G401 (cell line): ENCODE measurements at regions not wholly inside any gene's neighbourhood (a gene's known extent, or its start where the extent isn't known, plus 50 kb on each side); places are given as distances from the start of the nearest gene placed in this dataset.

Source experiments
- DNase-seq: peaks from one replicate; pipeline ENCODE4 v3.0.0-alpha.2; 2015; ENCODE audit warnings: low spot score
- in situ Hi-C: cut with HindIII; loops from 2 replicates; pipeline ENCODE4 v1.10.0; 2016; ENCODE audit warnings: low sequenced_read_pairs, mixed read lengths

DNA sequence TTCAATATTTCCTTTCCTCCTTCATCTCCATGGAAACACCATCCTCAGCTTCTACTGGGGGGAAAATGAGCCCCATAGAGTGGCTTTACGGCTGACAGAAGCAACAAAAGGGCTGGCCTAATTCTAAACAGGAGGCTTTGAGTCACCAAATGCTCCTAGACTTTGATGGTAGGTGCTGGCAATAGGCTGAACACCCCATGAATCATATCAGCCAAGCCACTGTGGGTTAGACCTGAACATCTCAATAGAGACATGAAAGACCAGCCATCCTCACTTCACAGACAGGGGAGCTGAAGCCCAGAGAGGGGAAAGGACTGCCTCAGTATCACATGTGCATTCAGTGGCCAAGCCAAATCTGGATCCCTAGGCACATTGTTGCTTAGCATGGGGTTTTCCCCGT is 107.6 kb downstream of the AMER1 start:
- in situ Hi-C loops, result no loop called here
- no peak for DNase-seq

DNA sequence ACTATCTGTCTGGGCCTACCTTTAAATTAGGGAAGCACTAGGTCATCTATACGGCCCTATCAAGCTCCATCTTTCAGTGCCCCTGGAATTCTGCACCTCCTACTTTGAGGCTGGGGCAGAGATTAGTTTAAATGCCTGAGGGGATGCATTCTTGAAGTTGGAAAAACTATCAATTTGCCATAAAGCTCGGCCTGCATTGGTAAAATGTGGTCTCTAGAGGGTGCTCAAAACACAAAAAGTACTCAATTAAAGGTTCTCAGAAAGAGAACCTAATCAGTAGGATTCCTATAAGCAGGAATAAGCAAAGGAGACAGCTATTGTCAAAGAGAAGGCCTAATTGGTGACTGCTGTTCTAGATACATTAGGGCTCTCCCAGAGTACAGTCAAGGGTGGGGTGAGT is 111.7 kb downstream of the AMER1 start:
- DNase-seq, result peak; percentile 22
- in situ Hi-C loops, result no loop called here
